ENCODE measurements at regions not wholly inside any gene's neighbourhood (a gene's known extent, or its start where the extent isn't known, plus 50 kb on each side); places are given as distances from the start of the nearest gene placed in this dataset.

DNA sequence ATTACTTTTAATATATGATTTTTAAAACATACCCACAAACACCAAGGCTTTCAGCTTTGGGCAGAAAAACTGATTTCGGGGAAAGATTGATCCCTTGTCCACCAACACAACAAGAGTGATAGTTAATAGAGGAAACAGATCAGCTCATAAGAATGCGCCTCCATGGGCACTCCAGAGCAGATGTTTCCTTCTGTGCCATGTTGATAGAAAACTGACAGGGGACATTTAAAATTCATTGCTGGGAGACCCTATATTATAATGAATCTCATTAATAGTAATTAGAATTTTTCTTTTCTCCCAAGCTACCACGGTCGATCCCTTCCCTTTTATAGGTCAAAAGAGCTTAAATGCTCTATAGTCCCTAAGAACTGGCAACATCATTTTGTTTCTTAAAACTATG, 431.2 kb downstream of the IRS2 start:
- H3K79me2 ChIP-seq (ENCODE audit: insufficient read depth, low read length) = no peaks in the 10 kb centered on the region
- no peak overlapping the region for H3K9ac ChIP-seq (ENCODE audit: low read length)
- H3K4me3 ChIP-seq (ENCODE audit: low read depth, low read length, poor library complexity, severe bottlenecking) = no peak overlapping the region
- no peaks in the 10 kb centered on the region for H3K9me3 ChIP-seq (ENCODE audit: low read length)
- no peak overlapping the region for H3K27ac ChIP-seq (ENCODE audit: low read depth, low read length, poor library complexity, severe bottlenecking)
- H3K9me2 ChIP-seq (ENCODE audit: low read depth, low read length) = no peaks in the 10 kb centered on the region
- no peaks in the 10 kb centered on the region; the same call in 1 of the 2 replicates for H3K27me3 ChIP-seq (ENCODE audit: insufficient read depth, low read length)
- H2AFZ ChIP-seq (ENCODE audit: low read length) = no peak overlapping the region
- H3K4me2 ChIP-seq (ENCODE audit: low read length) = no peak overlapping the region
- no peaks in the 10 kb centered on the region for H4K20me1 ChIP-seq (ENCODE audit: insufficient read depth, low read length)
- H3K36me3 ChIP-seq (ENCODE audit: insufficient read depth, low read length) = no peaks in the 10 kb centered on the region
- no peaks in the 10 kb centered on the region for H3K4me1 ChIP-seq (ENCODE audit: insufficient read depth, low read length, severe bottlenecking)
- no peak for TF ChIP-seq EZH2 (IDR thresholded peaks at IDR 0.05; ENCODE audit: borderline replicate concordance, low read length)
- no peaks in the 10 kb centered on the region for H3F3A ChIP-seq (ENCODE audit: insufficient read depth, low read length)

DNA sequence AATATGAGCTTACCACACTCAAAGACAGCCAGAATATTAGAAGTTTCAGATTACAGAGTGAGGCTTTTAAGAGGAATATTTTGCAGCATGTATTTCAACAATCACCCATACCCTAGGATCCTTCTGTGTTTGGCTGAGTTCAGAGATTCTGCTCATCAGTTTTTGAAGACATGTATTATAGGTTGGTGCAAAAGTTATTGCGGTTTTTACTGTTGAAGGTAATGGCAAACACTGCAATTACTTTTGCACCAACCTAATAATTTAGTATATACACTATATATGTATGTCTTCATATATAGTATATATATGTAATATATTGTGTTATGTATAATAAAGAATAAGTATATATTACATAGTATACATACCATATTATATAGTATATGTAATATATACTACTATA, 435.1 kb downstream of the IRS2 start:
- no peaks in the 10 kb centered on the region for H3F3A ChIP-seq (ENCODE audit: insufficient read depth, low read length)
- H3K27ac ChIP-seq (ENCODE audit: low read depth, low read length, poor library complexity, severe bottlenecking) = no peak overlapping the region
- no peak overlapping the region for H2AFZ ChIP-seq (ENCODE audit: low read length)
- no peaks in the 10 kb centered on the region for H4K20me1 ChIP-seq (ENCODE audit: insufficient read depth, low read length)
- H3K4me2 ChIP-seq (ENCODE audit: low read length) = no peak overlapping the region
- H3K9me2 ChIP-seq (ENCODE audit: low read depth, low read length) = no peaks in the 10 kb centered on the region
- H3K4me3 ChIP-seq (ENCODE audit: low read depth, low read length, poor library complexity, severe bottlenecking) = no peak overlapping the region
- TF ChIP-seq EZH2 (IDR thresholded peaks at IDR 0.05; ENCODE audit: borderline replicate concordance, low read length) = no peak
- TF ChIP-seq, protein P1, sequence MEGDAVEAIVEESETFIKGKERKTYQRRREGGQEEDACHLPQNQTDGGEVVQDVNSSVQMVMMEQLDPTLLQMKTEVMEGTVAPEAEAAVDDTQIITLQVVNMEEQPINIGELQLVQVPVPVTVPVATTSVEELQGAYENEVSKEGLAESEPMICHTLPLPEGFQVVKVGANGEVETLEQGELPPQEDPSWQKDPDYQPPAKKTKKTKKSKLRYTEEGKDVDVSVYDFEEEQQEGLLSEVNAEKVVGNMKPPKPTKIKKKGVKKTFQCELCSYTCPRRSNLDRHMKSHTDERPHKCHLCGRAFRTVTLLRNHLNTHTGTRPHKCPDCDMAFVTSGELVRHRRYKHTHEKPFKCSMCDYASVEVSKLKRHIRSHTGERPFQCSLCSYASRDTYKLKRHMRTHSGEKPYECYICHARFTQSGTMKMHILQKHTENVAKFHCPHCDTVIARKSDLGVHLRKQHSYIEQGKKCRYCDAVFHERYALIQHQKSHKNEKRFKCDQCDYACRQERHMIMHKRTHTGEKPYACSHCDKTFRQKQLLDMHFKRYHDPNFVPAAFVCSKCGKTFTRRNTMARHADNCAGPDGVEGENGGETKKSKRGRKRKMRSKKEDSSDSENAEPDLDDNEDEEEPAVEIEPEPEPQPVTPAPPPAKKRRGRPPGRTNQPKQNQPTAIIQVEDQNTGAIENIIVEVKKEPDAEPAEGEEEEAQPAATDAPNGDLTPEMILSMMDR (IDR thresholded peaks at IDR 0.05; ENCODE audit: low read length) = no peak
- H3K9ac ChIP-seq (ENCODE audit: low read length) = no peak overlapping the region
- no peaks in the 10 kb centered on the region for H3K79me2 ChIP-seq (ENCODE audit: insufficient read depth, low read length)
- H3K36me3 ChIP-seq (ENCODE audit: insufficient read depth, low read length) = no peaks in the 10 kb centered on the region
- no peaks in the 10 kb centered on the region for H3K9me3 ChIP-seq (ENCODE audit: low read length)
- no peaks in the 10 kb centered on the region; the same call in 1 of the 2 replicates for H3K27me3 ChIP-seq (ENCODE audit: insufficient read depth, low read length)
- H3K4me1 ChIP-seq (ENCODE audit: insufficient read depth, low read length, severe bottlenecking) = no peaks in the 10 kb centered on the region

DNA sequence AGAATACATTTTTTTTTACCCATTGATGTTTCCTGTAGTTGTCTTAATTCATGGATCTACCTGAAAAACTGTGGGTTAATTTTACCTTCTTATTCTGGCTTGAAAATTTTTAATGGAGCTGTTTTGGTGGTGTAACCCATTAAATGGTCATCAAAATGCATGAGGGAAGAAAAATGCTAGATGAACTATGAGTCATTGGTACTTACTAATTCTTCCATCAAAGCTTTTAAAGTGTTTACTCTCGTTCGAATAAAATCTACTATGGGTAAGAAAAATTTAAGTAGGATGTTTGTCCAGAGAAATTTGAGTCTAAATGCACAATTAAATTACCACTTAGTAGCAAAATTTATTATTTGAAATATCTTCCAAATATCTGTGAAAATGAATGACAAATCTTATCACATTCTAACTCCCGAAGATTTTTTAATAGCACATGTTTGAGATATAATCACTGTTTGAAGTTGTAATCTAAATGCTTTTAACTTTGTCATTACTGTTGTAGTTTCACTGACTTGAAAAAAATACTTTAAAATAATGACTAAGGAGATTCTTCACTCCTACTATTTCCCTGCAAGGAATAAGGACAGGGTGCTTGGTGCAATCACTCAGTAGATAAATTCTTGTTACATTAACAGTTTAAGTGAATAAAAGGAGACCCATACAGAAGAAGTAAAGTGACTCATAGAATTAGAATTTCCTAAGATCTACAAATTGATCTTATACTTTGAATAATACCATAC, 437.7 kb downstream of the IRS2 start:
- Histone ChIP-seq H3F3A (ENCODE audit: insufficient read depth, low read length) (no peaks in the 10 kb centered on the region), H3K4me1 (ENCODE audit: insufficient read depth, low read length, severe bottlenecking) (no peaks in the 10 kb centered on the region), H3K4me2 (ENCODE audit: low read length) (no peak overlapping the region), H3K36me3 (ENCODE audit: insufficient read depth, low read length) (no peaks in the 10 kb centered on the region), H3K9me3 (ENCODE audit: low read length) (no peaks in the 10 kb centered on the region), H3K27me3 (ENCODE audit: insufficient read depth, low read length) (no peaks in the 10 kb centered on the region), H3K9me2 (ENCODE audit: low read depth, low read length) (no peaks in the 10 kb centered on the region), H3K79me2 (ENCODE audit: insufficient read depth, low read length) (no peaks in the 10 kb centered on the region), H3K4me3 (ENCODE audit: low read depth, low read length, poor library complexity, severe bottlenecking) (no peak overlapping the region), H3K9ac (ENCODE audit: low read length) (no peak overlapping the region), H3K27ac (ENCODE audit: low read depth, low read length, poor library complexity, severe bottlenecking) (no peak overlapping the region), H4K20me1 (ENCODE audit: insufficient read depth, low read length) (no peaks in the 10 kb centered on the region), H2AFZ (ENCODE audit: low read length) (no peak overlapping the region)
- no peak for TF ChIP-seq EZH2 (IDR thresholded peaks at IDR 0.05; ENCODE audit: borderline replicate concordance, low read length)
- TF ChIP-seq, protein P1 (IDR thresholded peaks at IDR 0.05; ENCODE audit: low read length) = no peak

DNA sequence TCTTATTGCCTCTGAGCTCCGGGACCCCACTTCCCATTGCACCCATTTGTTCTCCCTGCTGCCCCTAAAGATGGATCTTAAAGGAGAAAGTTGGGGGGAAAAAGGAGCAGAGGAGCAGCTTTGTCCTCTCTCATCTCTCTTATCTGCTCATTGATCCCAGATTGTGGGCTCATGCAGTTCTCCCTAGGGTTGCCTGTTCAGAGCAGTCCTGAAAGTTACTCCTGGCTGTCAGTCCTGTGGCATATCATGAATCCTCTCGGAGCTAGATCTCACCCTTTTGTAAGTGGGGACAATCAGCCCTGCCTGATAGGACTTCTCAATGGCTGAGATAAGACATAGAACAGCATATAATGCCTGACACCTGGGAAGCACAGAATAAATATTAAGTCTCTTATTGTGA, 440.3 kb downstream of the IRS2 start:
- no peaks in the 10 kb centered on the region for H3K27me3 ChIP-seq (ENCODE audit: insufficient read depth, low read length)
- no peak overlapping the region for H3K4me2 ChIP-seq (ENCODE audit: low read length)
- H3K79me2 ChIP-seq (ENCODE audit: insufficient read depth, low read length) = no peaks in the 10 kb centered on the region
- H3K9me2 ChIP-seq (ENCODE audit: low read depth, low read length) = no peaks in the 10 kb centered on the region
- H3K4me3 ChIP-seq (ENCODE audit: low read depth, low read length, poor library complexity, severe bottlenecking) = no peak overlapping the region
- H3K9ac ChIP-seq (ENCODE audit: low read length) = no peak overlapping the region
- no peaks in the 10 kb centered on the region for H3K36me3 ChIP-seq (ENCODE audit: insufficient read depth, low read length)
- H3F3A ChIP-seq (ENCODE audit: insufficient read depth, low read length) = no peaks in the 10 kb centered on the region
- H4K20me1 ChIP-seq (ENCODE audit: insufficient read depth, low read length) = no peaks in the 10 kb centered on the region
- no peaks in the 10 kb centered on the region for H3K4me1 ChIP-seq (ENCODE audit: insufficient read depth, low read length, severe bottlenecking)
- TF ChIP-seq, protein P1 (IDR thresholded peaks at IDR 0.05; ENCODE audit: low read length) = no peak
- H2AFZ ChIP-seq (ENCODE audit: low read length) = no peak overlapping the region
- H3K9me3 ChIP-seq (ENCODE audit: low read length) = no peaks in the 10 kb centered on the region
- H3K27ac ChIP-seq (ENCODE audit: low read depth, low read length, poor library complexity, severe bottlenecking) = no peak overlapping the region
